HCT116 (cell line): ENCODE measurements at regions not wholly inside any gene's neighbourhood (a gene's known extent, or its start where the extent isn't known, plus 50 kb on each side); places are given as distances from the start of the nearest gene placed in this dataset.

ENCODE experiments used
- CEBPB ChIP-seq: IDR thresholded peaks from 2 replicates; pipeline ENCODE4 v1.6.1; 2012; ENCODE audit warnings: low read depth
- EGR1 ChIP-seq: IDR thresholded peaks from 2 replicates; pipeline ENCODE4 v1.6.1; 2012; ENCODE audit warnings: low read depth
- ELF1 ChIP-seq: IDR thresholded peaks from 2 replicates; pipeline ENCODE4 v1.6.1; 2012; ENCODE audit warnings: low read depth, borderline replicate concordance
- EZH2 ChIP-seq: fragments of 200-600 bp; sonication (generic); IDR thresholded peaks from 2 replicates; pipeline ENCODE4 v1.6.1; 2017; ENCODE audit warnings: antibody characterized with exemption, mixed run types
- EZH2phosphoT487 ChIP-seq: fragments of 200-600 bp; IDR thresholded peaks from 2 replicates; pipeline ENCODE4 v1.6.1; 2018; ENCODE audit warnings: antibody characterized with exemption, borderline replicate concordance
- POLR2A ChIP-seq: IDR thresholded peaks from 2 replicates; pipeline ENCODE4 v1.7.0; 2011; ENCODE audit warnings: borderline replicate concordance; ENCODE audit not compliant: insufficient read depth, insufficient read length; ENCODE audit errors: extremely low read depth
- POLR2AphosphoS5 ChIP-seq: IDR thresholded peaks from 2 replicates; pipeline ENCODE4 v1.6.1; 2011; ENCODE audit warnings: mild to moderate bottlenecking, low read depth, low read length, moderate library complexity
- RAD21 ChIP-seq: IDR thresholded peaks from 2 replicates; pipeline ENCODE4 v1.6.1; 2012; ENCODE audit warnings: low read depth, mild to moderate bottlenecking
- SP1 ChIP-seq: IDR thresholded peaks from 2 replicates; pipeline ENCODE4 v1.6.1; 2012; ENCODE audit warnings: low read depth
- YY1 ChIP-seq: IDR thresholded peaks from 2 replicates; pipeline ENCODE4 v1.6.1; 2011; ENCODE audit warnings: low read length, low read depth, moderate library complexity, mild to moderate bottlenecking; ENCODE audit not compliant: insufficient replicate concordance; ENCODE audit errors: extremely low read depth
- ZFX ChIP-seq: fragments of 450-650 bp; IDR thresholded peaks from 2 replicates; pipeline ENCODE4 v1.6.1; 2017
- TF ChIP-seq, protein P1 (sequence below), 3 experiments: fragments of 200-600 bp in 1 of 3; sonication (generic) in 1 of 3; IDR thresholded peaks in 2 of 3; conservative IDR thresholded peaks in 1 of 3; 2 replicates each; pipeline ENCODE4 v1.5.1; 2012 to 2017; ENCODE audit warnings: low read depth in 2 of 3, low read length in 2 of 3, antibody characterized with exemption in 1 of 3, borderline replicate concordance in 1 of 3, control low read depth in 1 of 3, mild to moderate bottlenecking in 1 of 3, mixed read lengths in 1 of 3, mixed run types in 1 of 3, moderate library complexity in 1 of 3; ENCODE audit not compliant: insufficient read depth in 1 of 3
- TF ChIP-seq, protein P2 (sequence below): IDR thresholded peaks from 2 replicates; pipeline ENCODE4 v1.6.1; 2012

DNA sequence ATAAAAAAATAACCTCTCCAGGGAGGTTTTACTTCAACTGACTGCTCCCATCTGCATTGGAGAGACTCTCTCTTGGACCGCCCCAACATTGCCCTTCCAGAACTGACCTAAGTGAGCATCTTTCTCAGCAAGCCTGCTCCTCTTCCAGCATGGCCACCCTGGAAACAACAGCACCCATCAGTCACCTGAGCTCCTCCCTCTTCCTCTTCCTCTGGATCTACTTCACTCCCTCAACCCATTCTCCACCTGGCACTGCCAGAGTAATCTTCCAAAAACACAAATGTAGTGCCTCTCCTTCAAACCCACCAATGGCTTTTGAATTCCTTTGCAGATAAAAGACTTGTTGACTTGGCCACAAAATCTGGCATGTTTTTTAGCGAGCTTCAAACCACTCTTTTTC, 128.8 kb upstream of the NR2F2 start:
- TF ChIP-seq, protein P1, sequence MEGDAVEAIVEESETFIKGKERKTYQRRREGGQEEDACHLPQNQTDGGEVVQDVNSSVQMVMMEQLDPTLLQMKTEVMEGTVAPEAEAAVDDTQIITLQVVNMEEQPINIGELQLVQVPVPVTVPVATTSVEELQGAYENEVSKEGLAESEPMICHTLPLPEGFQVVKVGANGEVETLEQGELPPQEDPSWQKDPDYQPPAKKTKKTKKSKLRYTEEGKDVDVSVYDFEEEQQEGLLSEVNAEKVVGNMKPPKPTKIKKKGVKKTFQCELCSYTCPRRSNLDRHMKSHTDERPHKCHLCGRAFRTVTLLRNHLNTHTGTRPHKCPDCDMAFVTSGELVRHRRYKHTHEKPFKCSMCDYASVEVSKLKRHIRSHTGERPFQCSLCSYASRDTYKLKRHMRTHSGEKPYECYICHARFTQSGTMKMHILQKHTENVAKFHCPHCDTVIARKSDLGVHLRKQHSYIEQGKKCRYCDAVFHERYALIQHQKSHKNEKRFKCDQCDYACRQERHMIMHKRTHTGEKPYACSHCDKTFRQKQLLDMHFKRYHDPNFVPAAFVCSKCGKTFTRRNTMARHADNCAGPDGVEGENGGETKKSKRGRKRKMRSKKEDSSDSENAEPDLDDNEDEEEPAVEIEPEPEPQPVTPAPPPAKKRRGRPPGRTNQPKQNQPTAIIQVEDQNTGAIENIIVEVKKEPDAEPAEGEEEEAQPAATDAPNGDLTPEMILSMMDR (IDR thresholded peaks at IDR 0.05 in 2 of 3, conservative IDR thresholded peaks at IDR 0.05 in 1 of 3; ENCODE audit: borderline replicate concordance in 1 of 3, insufficient read depth in 1 of 3, low read depth in 2 of 3, low read length in 2 of 3) = no peak
- TF ChIP-seq POLR2A (no peak), RAD21 (no peak), SP1 (no peak), EZH2 (no peak), CEBPB (no peak), ZFX (no peak), POLR2AphosphoS5 (no peak), YY1 (no peak), ELF1 (no peak), EGR1 (no peak), EZH2phosphoT487 (no peak)
- TF ChIP-seq, protein P2, sequence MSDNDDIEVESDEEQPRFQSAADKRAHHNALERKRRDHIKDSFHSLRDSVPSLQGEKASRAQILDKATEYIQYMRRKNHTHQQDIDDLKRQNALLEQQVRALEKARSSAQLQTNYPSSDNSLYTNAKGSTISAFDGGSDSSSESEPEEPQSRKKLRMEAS = no peak
